Smooth muscle cell (in vitro differentiated cells): ENCODE measurements at regions not wholly inside any gene's neighbourhood (a gene's known extent, or its start where the extent isn't known, plus 50 kb on each side); places are given as distances from the start of the nearest gene placed in this dataset.
"Not testable (repeated sequence)": the region's sequence is repeated elsewhere in the genome, so short reads cannot be mapped to it uniquely, and the experiment has no call there.

Experiments
- DNase-seq: peaks from one replicate; lab custom pipeline; 2025; ENCODE audit not compliant: unreplicated experiment; lab: John Stamatoyannopoulos, UW
- H2AFZ ChIP-seq: fragments of 200-600 bp; sonication (generic); 2 replicates; pipeline ENCODE4 v1.6.0; 2016; ENCODE audit warnings: antibody characterized with exemption, low read depth, mild to moderate bottlenecking
- H3F3A ChIP-seq: fragments of 200-600 bp; sonication (generic); 2 replicates; pipeline ENCODE4 v1.6.0; 2017; ENCODE audit warnings: antibody characterized with exemption, low read depth
- H3K27ac ChIP-seq: fragments of 200-600 bp; sonication (generic); 2 replicates; pipeline ENCODE4 v1.5.1; 2016; ENCODE audit warnings: low read depth, mild to moderate bottlenecking
- H3K27me3 ChIP-seq: fragments of 200-600 bp; sonication (generic); 2 replicates; pipeline ENCODE4 v1.6.1; 2016; ENCODE audit warnings: low read depth, mild to moderate bottlenecking
- H3K36me3 ChIP-seq: fragments of 200-600 bp; sonication (generic); 2 replicates; pipeline ENCODE4 v1.5.1; 2016; ENCODE audit warnings: low read depth
- H3K4me1 ChIP-seq: fragments of 200-600 bp; sonication (generic); 2 replicates; pipeline ENCODE4 v1.5.1; 2016; ENCODE audit warnings: low read depth
- H3K4me2 ChIP-seq: fragments of 200-600 bp; sonication (generic); 2 replicates; pipeline ENCODE4 v1.6.0; 2016; ENCODE audit warnings: mild to moderate bottlenecking
- H3K4me3 ChIP-seq: fragments of 200-600 bp; sonication (generic); 2 replicates; pipeline ENCODE4 v1.5.1; 2016; ENCODE audit warnings: mild to moderate bottlenecking
- H3K79me2 ChIP-seq: fragments of 200-600 bp; sonication (generic); 2 replicates; pipeline ENCODE4 v1.6.0; 2016; ENCODE audit warnings: low read depth, mild to moderate bottlenecking
- H3K9ac ChIP-seq: fragments of 200-600 bp; sonication (generic); 2 replicates; pipeline ENCODE4 v1.6.0; 2016; ENCODE audit warnings: low read depth
- H3K9me3 ChIP-seq: fragments of 200-600 bp; sonication (generic); replicated peaks from 2 replicates; pipeline ENCODE4 v1.5.1; 2016; ENCODE audit warnings: low read depth
- H4K20me1 ChIP-seq: fragments of 200-600 bp; sonication (generic); 2 replicates; pipeline ENCODE4 v1.6.0; 2016; ENCODE audit warnings: low read depth
- CTCF ChIP-seq: fragments of 200-600 bp; sonication (generic); IDR thresholded peaks from 2 replicates; pipeline ENCODE4 v1.5.1; 2017; ENCODE audit warnings: borderline replicate concordance, mild to moderate bottlenecking, antibody characterized with exemption; ENCODE audit not compliant: insufficient read depth, poor library complexity, severe bottlenecking
- WGBS: methylation state at CpG from one replicate; pipeline ENCODE4 v1.1.7; 2016; ENCODE audit warnings: low lambda C conversion rate; 5-methylcytosine and 5-hydroxymethylcytosine counted together

GRCh38 chr5:117376748-117377147 is 802.1 kb upstream of the SEMA6A start:
- Histone ChIP-seq H3F3A (no peaks in the 10 kb centered on the region), H3K79me2 (no peaks in the 10 kb centered on the region), H3K4me2 (no peak overlapping the region), H3K9me3 (no peaks in the 10 kb centered on the region), H4K20me1 (no peaks in the 10 kb centered on the region), H3K9ac (no peak overlapping the region), H2AFZ (no peak overlapping the region), H3K27me3 (no peaks in the 10 kb centered on the region), H3K27ac (no peak overlapping the region), H3K4me3 (no peak overlapping the region), H3K4me1 (no peaks in the 10 kb centered on the region), H3K36me3 (no peaks in the 10 kb centered on the region)
- WGBS = 77% methylated on average over 2 of the region's 2 CpGs
- DNase-seq = no peak
- no peak for TF ChIP-seq CTCF

- no peak overlapping the region for H3K4me2 ChIP-seq
- H3K9me3 ChIP-seq = no peaks in the 10 kb centered on the region
Measured at GRCh38 chr5:117359895-117360294, 785.3 kb upstream of the SEMA6A start.

GRCh38 chr5:117357886-117358285 is 783.3 kb upstream of the SEMA6A start:
- Histone ChIP-seq H3K4me2 (no peak overlapping the region), H3K9ac (no peak overlapping the region), H3K27me3 (no peaks in the 10 kb centered on the region), H3K4me1 (no peaks in the 10 kb centered on the region), H3K27ac (no peak overlapping the region), H3K4me3 (no peak overlapping the region), H3K9me3 (no peaks in the 10 kb centered on the region), H3F3A (no peaks in the 10 kb centered on the region), H3K79me2 (no peaks in the 10 kb centered on the region), H4K20me1 (no peaks in the 10 kb centered on the region), H2AFZ (no peak overlapping the region), H3K36me3 (no peaks in the 10 kb centered on the region)
- DNase-seq = no peak
- 98% methylated on average over 3 of the region's 3 CpGs for WGBS
- no peak for TF ChIP-seq CTCF

More at GRCh38 chr5:117359895-117360294, 785.3 kb upstream of the SEMA6A start:
- Histone ChIP-seq H4K20me1 (no peaks in the 10 kb centered on the region), H3K27ac (no peak overlapping the region), H3K9ac (no peak overlapping the region), H3K79me2 (no peaks in the 10 kb centered on the region), H3K36me3 (no peaks in the 10 kb centered on the region), H3F3A (no peaks in the 10 kb centered on the region), H3K4me3 (no peak overlapping the region), H3K4me1 (no peaks in the 10 kb centered on the region), H3K27me3 (no peaks in the 10 kb centered on the region), H2AFZ (no peak overlapping the region)
- no peak for TF ChIP-seq CTCF
- DNase-seq = no peak

- no peaks in the 10 kb centered on the region for H3K36me3 ChIP-seq
- H2AFZ ChIP-seq = no peak overlapping the region
- 96% methylated on average over 2 of the region's 2 CpGs for WGBS
- no peak overlapping the region for H3K4me2 ChIP-seq
- H3K4me3 ChIP-seq = no peak overlapping the region
- no peaks in the 10 kb centered on the region for H4K20me1 ChIP-seq
- H3K27ac ChIP-seq = no peak overlapping the region
- H3K9ac ChIP-seq = no peak overlapping the region
- no peaks in the 10 kb centered on the region for H3K79me2 ChIP-seq
- no peaks in the 10 kb centered on the region for H3K4me1 ChIP-seq
- H3K27me3 ChIP-seq = no peaks in the 10 kb centered on the region
- DNase-seq = no peak
- no peak for TF ChIP-seq CTCF
- H3K9me3 ChIP-seq = no peaks in the 10 kb centered on the region
- H3F3A ChIP-seq = no peaks in the 10 kb centered on the region
Measured at GRCh38 chr5:117347280-117347679, 772.7 kb upstream of the SEMA6A start.

GRCh38 chr5:117343726-117344125 is 769.1 kb upstream of the SEMA6A start:
- not testable (repeated sequence) for H3F3A ChIP-seq, H3K4me3 ChIP-seq, H3K79me2 ChIP-seq, H3K9me3 ChIP-seq, H3K27ac ChIP-seq, H3K4me1 ChIP-seq, H3K4me2 ChIP-seq, H3K9ac ChIP-seq, H3K36me3 ChIP-seq, H3K27me3 ChIP-seq, DNase-seq, H4K20me1 ChIP-seq, H2AFZ ChIP-seq
- WGBS = 80% methylated on average over 13 of the region's 13 CpGs
